Body of pancreas (tissue), 4 donors: ENCODE measurements at regions not wholly inside any gene's neighbourhood (a gene's known extent, or its start where the extent isn't known, plus 50 kb on each side); places are given as distances from the start of the nearest gene placed in this dataset.

ENCODE experiments used
- ATAC-seq: fragments of 150-250 bp; one replicate; pipeline ENCODE4 v1.9.1; 2016
- DNase-seq, 4 donors: peaks; one replicate each; pipeline ENCODE4 v3.0.0-alpha.2; 2019
- H3K27ac ChIP-seq, 4 donors: fragments of 200-600 bp; sonication (generic); 1 replicate in 3 of 4; 2 replicates in 1 of 4; pipeline versions ENCODE4 v1.5.1 to v1.6.1; 2016 to 2019; ENCODE audit warnings: mild to moderate bottlenecking in 1 of 4, mixed read lengths in 1 of 4, moderate library complexity in 1 of 4
- H3K27me3 ChIP-seq, 2 donors: fragments of 200-600 bp; sonication (generic); one replicate each; pipeline ENCODE4 v1.6.0; 2016; ENCODE audit warnings: mild to moderate bottlenecking in 1 of 2
- H3K36me3 ChIP-seq, 2 donors: fragments of 200-600 bp; sonication (generic); replicated peaks in 1 of 2; 2 replicates each; pipeline ENCODE4 v1.5.1; 2016; ENCODE audit warnings: low read depth in 2 of 2; ENCODE audit not compliant: insufficient read depth in 1 of 2
- H3K4me1 ChIP-seq: fragments of 200-600 bp; sonication (generic); one replicate; pipeline ENCODE4 v1.6.0; 2016
- H3K4me3 ChIP-seq, 2 donors: fragments of 200-600 bp; sonication (generic); 1 replicate in 1 of 2; 2 replicates in 1 of 2; pipeline ENCODE4 v1.5.1; 2016 to 2019
- H3K9me3 ChIP-seq, 3 donors: fragments of 200-600 bp; sonication (generic); 1 replicate in 2 of 3; 2 replicates in 1 of 3; pipeline ENCODE4 v1.5.1; 2016
- POLR2A ChIP-seq, 3 donors: fragments of 450-650 bp; IDR thresholded peaks; one replicate each; pipeline ENCODE4 v1.6.1; 2016; ENCODE audit warnings: antibody characterized with exemption in 3 of 3, mild to moderate bottlenecking in 2 of 3
- whole genome bisulfite sequencing, 2 donors: methylation state at CpG; one replicate each; pipeline ENCODE4 v1.1.5; 2017; 5-methylcytosine and 5-hydroxymethylcytosine counted together
- intact Hi-C: fragments of 100-400 bp; cut with DNase I; formaldehyde crosslinking; loops from one replicate; pipeline ENCODE4 v1.15.1; 2023
- TF ChIP-seq, protein P1 (sequence below), 7 experiments: fragments of 450-650 bp in 4 of 7; fragments of 200-600 bp in 3 of 7; sonication (generic) in 3 of 7; IDR thresholded peaks; one replicate each; pipeline ENCODE4 v1.5.1; 2016 to 2019; ENCODE audit warnings: antibody characterized with exemption in 7 of 7

DNA sequence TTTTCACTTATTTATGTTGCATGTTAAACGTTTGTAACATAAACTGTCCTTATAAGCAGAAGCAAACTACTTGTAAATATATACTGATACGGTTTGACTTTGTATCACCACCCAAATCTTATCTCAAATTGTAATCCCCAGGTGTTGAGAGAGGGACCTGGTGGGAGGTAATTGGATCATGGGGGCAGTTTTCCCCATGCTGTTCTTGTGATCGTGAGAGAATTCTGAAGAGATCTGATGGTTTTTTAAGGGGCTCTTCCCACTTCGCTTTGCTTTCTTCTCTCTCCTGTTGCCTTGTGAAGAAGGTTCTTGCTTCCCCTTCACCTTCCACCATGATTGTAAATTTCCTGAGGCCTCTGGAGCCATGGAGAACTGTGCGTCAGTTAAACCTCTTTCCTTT lies 87.1 kb upstream of the MAPK10 start:
- no peaks in the 10 kb centered on the region for H3K9me3 ChIP-seq

DNA sequence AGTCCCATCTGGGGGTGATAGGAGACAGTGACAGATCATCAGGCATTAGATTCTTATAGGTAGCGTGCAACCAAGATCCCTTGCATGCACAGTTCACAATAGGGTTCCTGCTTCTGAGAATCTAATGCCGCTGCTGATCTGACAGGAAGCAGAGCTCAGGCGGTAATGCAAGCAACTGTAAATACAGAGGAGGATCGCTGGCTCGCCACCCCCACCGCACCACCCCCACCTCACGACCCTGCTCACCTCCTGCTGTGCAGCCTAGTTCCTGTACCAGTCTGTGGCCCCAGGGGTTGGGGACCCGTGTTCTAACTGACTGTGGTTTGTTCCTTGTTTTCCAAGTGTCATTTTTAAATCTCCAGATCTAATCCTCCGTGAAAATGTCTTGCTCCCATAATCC lies 89.0 kb upstream of the MAPK10 start:
- DNase-seq (no peak), ATAC-seq (no peak)
- 70 to 76% methylated on average over 9 of the region's 9 CpGs for WGBS, 2 donors
- H3K9me3 ChIP-seq, result no peaks in the 10 kb centered on the region
- H3K27me3 ChIP-seq, result no peaks in the 10 kb centered on the region
- H3K36me3 ChIP-seq, result no peaks in the 10 kb centered on the region
- TF ChIP-seq, protein P1, sequence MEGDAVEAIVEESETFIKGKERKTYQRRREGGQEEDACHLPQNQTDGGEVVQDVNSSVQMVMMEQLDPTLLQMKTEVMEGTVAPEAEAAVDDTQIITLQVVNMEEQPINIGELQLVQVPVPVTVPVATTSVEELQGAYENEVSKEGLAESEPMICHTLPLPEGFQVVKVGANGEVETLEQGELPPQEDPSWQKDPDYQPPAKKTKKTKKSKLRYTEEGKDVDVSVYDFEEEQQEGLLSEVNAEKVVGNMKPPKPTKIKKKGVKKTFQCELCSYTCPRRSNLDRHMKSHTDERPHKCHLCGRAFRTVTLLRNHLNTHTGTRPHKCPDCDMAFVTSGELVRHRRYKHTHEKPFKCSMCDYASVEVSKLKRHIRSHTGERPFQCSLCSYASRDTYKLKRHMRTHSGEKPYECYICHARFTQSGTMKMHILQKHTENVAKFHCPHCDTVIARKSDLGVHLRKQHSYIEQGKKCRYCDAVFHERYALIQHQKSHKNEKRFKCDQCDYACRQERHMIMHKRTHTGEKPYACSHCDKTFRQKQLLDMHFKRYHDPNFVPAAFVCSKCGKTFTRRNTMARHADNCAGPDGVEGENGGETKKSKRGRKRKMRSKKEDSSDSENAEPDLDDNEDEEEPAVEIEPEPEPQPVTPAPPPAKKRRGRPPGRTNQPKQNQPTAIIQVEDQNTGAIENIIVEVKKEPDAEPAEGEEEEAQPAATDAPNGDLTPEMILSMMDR (IDR thresholded peaks at IDR 0.05), result no peak
- no peak for TF ChIP-seq POLR2A (IDR thresholded peaks at IDR 0.05)
- no peak overlapping the region for H3K4me3 ChIP-seq
- no peak overlapping the region for H3K27ac ChIP-seq
- H3K4me1 ChIP-seq, result no peaks in the 10 kb centered on the region
- intact Hi-C loops, result no loop called here

More for the DNA sequence above, 87.1 kb upstream of the MAPK10 start:
- DNase-seq, result no peak
- TF ChIP-seq, protein P1 (IDR thresholded peaks at IDR 0.05), result no peak
- TF ChIP-seq POLR2A (IDR thresholded peaks at IDR 0.05), result no peak
- intact Hi-C loops, result no loop called here
- WGBS, 2 donors, result 68 to 74% methylated on average over 5 of the region's 5 CpGs
- H3K36me3 ChIP-seq, result no peaks in the 10 kb centered on the region
- H3K27ac ChIP-seq, result no peak overlapping the region
- H3K27me3 ChIP-seq, result no peaks in the 10 kb centered on the region
- H3K4me3 ChIP-seq, result no peak overlapping the region
- ATAC-seq, result no peak
- no peaks in the 10 kb centered on the region for H3K4me1 ChIP-seq

DNA sequence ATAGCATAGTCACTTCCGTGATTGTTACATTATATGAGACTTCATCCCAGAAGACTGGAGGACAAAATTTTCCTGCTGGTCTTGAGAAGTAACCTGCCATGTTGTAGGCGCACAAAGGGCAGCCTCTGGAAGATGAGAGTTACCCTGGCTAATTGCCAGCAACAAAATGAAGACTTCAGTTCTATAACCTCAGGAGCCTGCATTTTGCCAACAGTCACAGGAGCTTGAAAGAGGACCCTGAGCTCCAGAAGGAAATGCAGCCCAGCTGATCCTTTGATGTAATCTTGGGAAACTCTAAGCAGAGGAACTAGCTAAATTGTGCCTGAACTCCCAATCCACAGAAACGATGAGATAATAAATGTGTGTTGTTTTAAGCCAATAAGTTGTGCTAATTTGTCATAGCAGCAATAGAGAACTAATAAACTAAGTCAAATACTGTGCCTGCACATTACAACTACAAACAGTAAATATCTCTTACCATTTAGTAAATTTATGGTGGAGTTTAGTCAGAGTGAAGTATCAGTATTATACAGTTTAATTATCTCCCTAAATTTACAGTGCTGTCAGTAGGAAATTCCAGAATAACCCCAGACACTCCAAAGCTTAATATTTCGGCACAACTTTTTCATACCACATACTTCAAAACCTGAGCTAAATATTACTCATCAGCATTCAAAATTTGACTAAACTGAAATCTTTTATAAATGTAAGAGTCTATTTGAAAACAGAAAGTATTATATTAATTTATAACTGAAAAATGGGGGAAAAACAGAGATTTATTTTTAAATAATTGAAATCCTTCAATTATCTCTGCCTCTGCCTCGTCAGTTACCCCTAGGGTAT lies 90.1 kb upstream of the MAPK10 start:
- WGBS, 2 donors, result 76 to 79% methylated on average over 5 of the region's 5 CpGs

DNA sequence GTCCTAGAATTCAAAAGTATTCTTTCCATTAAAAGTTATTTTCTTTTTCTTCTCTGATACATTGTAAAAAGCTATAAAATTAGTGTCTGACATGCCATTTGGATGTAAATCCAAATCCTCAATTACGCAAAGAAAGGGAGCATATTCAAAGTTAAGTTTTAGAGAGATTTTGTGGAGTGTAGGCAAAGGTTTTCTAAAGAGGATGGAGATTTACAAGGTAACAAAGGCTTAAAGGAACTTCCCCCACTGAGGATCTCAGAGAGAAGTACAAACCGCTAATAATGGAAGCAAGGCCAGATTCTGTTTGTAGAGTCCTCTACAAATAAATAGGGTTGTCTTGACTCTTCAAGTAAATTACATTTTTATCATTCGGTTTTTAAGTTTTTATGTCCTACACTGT lies 91.0 kb upstream of the MAPK10 start:
- H3K4me3 ChIP-seq, result no peak overlapping the region

More for the DNA sequence above, 90.1 kb upstream of the MAPK10 start:
- DNase-seq (no peak), ATAC-seq (no peak)
- no peaks in the 10 kb centered on the region for H3K27me3 ChIP-seq
- TF ChIP-seq, protein P1 (IDR thresholded peaks at IDR 0.05), result no peak
- no peak for TF ChIP-seq POLR2A (IDR thresholded peaks at IDR 0.05)
- no peaks in the 10 kb centered on the region for H3K36me3 ChIP-seq
- no peaks in the 10 kb centered on the region for H3K4me1 ChIP-seq
- H3K4me3 ChIP-seq, result no peak overlapping the region
- no peaks in the 10 kb centered on the region for H3K9me3 ChIP-seq
- H3K27ac ChIP-seq, result no peak overlapping the region
- intact Hi-C loops, result no loop called here

More for the DNA sequence above, 91.0 kb upstream of the MAPK10 start:
- no peaks in the 10 kb centered on the region for H3K4me1 ChIP-seq
- no peak overlapping the region for H3K27ac ChIP-seq
- H3K27me3 ChIP-seq, result no peaks in the 10 kb centered on the region
- intact Hi-C loops, result no loop called here
- WGBS, 2 donors, result 75 to 77% methylated on average over 3 of the region's 3 CpGs
- TF ChIP-seq, protein P1 (IDR thresholded peaks at IDR 0.05), result no peak
- TF ChIP-seq POLR2A (IDR thresholded peaks at IDR 0.05), result no peak
- ATAC-seq, result no peak
- DNase-seq, result no peak
- H3K36me3 ChIP-seq, result no peaks in the 10 kb centered on the region
- H3K9me3 ChIP-seq, result no peaks in the 10 kb centered on the region
